GM13976 (cell line): ENCODE measurements at regions not wholly inside any gene's neighbourhood (a gene's known extent, or its start where the extent isn't known, plus 50 kb on each side); places are given as distances from the start of the nearest gene placed in this dataset.

Source experiments
- DNase-seq: peaks from one replicate; pipeline ENCODE4 v3.0.0; 2012; ENCODE audit warnings: low spot score
- in situ Hi-C: fragments of 300-500 bp; cut with MboI; formaldehyde crosslinking; loops from one replicate; pipeline ENCODE4 v1.12.0; 2022; ENCODE audit warnings: low sequenced_read_pairs, mixed read lengths, inconsistent platforms; ENCODE audit not compliant: unreplicated experiment
- TF ChIP-seq, protein P1 (sequence below): IDR thresholded peaks from 2 replicates; pipeline ENCODE4 v1.5.1; 2012; ENCODE audit warnings: borderline replicate concordance, mild to moderate bottlenecking; ENCODE audit not compliant: insufficient read depth; ENCODE audit errors: extremely low read depth, missing control alignments, control extremely low read depth

- in situ Hi-C loops = no loop called here
- TF ChIP-seq, protein P1, sequence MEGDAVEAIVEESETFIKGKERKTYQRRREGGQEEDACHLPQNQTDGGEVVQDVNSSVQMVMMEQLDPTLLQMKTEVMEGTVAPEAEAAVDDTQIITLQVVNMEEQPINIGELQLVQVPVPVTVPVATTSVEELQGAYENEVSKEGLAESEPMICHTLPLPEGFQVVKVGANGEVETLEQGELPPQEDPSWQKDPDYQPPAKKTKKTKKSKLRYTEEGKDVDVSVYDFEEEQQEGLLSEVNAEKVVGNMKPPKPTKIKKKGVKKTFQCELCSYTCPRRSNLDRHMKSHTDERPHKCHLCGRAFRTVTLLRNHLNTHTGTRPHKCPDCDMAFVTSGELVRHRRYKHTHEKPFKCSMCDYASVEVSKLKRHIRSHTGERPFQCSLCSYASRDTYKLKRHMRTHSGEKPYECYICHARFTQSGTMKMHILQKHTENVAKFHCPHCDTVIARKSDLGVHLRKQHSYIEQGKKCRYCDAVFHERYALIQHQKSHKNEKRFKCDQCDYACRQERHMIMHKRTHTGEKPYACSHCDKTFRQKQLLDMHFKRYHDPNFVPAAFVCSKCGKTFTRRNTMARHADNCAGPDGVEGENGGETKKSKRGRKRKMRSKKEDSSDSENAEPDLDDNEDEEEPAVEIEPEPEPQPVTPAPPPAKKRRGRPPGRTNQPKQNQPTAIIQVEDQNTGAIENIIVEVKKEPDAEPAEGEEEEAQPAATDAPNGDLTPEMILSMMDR = no peak
Observed at GRCh38 chr10:2099321-2099720, 362.0 kb upstream of the ADARB2 start.

DNA sequence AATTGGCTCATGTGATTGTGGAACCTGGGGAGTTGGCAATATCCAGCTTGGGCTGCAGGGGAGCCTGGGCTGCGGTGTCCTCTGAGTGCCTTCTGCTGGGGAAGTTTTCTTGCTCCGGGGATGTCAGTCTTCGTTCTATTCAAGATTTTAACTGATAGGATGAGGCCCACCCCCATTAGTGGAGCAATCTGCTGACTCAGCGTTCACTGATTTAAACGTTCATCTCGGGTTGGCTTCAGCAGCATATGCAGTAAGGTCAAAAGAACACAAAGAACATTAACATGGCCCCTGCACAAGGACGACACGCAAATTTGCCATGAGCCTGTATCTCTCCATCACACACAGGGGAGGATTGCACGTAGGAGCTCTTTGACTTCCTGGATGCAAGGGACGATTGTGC is 360.6 kb upstream of the ADARB2 start:
- TF ChIP-seq, protein P1 = no peak
- no peak for DNase-seq
- in situ Hi-C loops = no loop called here

More at GRCh38 chr10:2099321-2099720, 362.0 kb upstream of the ADARB2 start:
- no peak for DNase-seq

DNA sequence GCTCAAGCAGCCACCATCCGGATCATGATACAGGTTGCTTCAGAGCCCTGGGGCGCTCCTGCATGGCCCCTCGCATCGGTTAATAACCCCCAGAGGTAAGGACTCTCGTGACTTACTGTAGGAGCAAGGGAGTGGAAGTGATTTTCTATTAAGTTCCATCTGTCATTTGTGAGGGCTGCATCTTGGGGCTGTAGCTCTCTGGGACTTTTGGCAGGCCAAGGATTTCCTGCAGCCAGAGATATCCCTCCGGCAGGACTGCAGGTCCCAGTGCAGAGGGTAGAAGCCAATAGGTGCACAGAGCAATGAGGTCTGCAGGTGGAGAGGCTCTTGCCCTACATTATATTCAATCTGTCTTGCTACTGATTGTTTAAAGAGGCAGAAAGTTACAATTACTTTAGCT is 356.8 kb upstream of the ADARB2 start:
- no peak for DNase-seq
- in situ Hi-C loops = no loop called here
- TF ChIP-seq, protein P1 = no peak

GRCh38 chr10:2083591-2083990 is 346.3 kb upstream of the ADARB2 start:
- TF ChIP-seq, protein P1 = no peak
- in situ Hi-C loops = no loop called here
- no peak for DNase-seq

GRCh38 chr10:2081501-2081900 is 344.2 kb upstream of the ADARB2 start:
- TF ChIP-seq, protein P1 = no peak
- in situ Hi-C loops = no loop called here
- no peak for DNase-seq

DNA sequence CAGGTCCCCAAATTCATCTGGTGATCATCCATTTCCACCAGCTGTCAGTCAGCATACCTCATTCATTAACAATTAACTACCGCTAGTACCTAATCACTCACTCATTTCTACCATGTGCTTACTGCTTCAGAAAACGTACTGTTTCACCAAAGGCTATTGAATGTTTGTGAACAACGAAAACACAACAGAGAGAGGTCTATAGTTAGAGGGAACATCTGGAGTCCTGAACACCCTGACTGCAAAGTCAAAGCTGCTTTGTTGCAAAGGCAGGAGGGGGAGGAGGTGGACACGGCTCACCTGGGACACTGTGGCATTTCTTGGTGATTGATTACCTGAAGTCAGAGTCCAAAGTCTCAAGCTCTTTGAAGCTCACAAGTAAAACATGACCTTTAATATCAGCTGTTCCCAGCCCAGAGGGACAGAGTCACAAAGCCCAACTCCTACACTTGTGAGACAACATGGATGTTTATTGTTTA is 342.3 kb upstream of the ADARB2 start:
- DNase-seq = no peak
- in situ Hi-C loops = no loop called here
- TF ChIP-seq, protein P1 = no peak

DNA sequence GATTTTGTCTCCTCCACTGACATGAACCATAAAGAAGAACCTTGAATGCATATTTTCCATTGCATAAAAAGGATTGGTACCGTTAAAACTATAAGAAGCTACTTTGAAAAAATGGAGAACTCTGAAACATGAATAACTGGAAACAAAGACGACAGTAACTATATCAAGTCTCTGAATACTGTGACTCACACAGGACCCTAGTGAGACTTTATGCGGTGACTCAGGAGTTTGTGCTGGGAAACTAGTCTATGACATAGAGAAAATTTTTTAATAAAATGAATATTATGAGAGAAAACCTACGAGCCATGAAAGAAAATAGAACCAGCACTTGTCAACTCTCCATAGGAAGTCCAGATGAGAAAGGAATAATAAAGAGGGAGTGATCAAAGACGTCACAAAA is 339.9 kb upstream of the ADARB2 start:
- in situ Hi-C loops = no loop called here
- TF ChIP-seq, protein P1 = no peak
- no peak for DNase-seq
